Epithelial cell of proximal tubule (primary cell): ENCODE measurements at regions not wholly inside any gene's neighbourhood (a gene's known extent, or its start where the extent isn't known, plus 50 kb on each side); places are given as distances from the start of the nearest gene placed in this dataset.

Experiments
- DNase-seq: peaks from one replicate; pipeline ENCODE4 v3.0.0-alpha.2; 2011; ENCODE audit warnings: low read depth
- H3K4me3 ChIP-seq: 2 replicates; pipeline ENCODE4 v1.5.1; 2011; ENCODE audit warnings: low read depth, mild to moderate bottlenecking, low read length
- CTCF ChIP-seq: conservative IDR thresholded peaks from 2 replicates; pipeline ENCODE4 v1.5.1; 2012; ENCODE audit warnings: low read depth, mild to moderate bottlenecking, low read length

DNA sequence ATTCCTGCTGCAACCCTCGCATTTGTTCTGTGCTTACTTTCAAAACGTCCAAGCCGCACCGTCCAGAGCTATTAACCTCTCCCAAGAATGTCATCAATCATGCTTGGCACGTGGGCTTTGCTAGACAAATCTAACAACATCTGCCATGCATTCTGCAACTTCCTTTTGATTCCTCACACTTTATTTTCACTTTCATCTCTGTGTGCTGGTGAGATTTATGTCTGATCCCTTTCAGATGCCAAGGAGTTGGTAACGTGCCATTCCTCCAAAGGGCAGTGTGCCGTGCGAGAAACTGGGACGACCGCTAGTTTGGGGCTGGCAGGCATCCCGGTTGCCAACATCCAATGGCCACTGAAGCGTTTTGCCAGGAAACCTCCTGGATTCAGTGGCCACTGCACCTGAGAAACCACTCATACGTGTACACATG lies 230.0 kb upstream of the PARD3B start:
- no peak for TF ChIP-seq CTCF
- H3K4me3 ChIP-seq = peak overlapping the region; percentile 33
- peak; percentile 44 for DNase-seq

DNA sequence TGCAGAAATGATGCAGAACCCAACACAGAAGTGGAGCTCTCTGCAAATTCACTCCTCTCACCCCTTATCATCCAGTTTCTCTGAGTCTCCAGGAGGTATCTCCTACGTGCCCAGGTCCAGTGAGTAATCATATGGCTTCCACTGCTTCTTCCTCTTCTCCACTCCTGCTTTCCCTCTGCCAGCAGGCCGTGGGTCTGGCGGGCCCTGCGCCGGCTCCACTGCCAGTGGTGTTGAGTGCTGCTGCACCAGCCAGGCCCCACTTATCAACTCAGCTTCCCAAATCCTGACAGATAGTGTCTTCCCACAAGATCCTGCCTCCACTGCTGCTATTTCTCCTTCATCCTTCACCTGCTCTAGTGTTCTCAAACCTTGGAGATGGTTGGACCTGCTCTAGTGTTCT lies 227.6 kb upstream of the PARD3B start:
- TF ChIP-seq CTCF = no peak
- DNase-seq = no peak
- no peak overlapping the region for H3K4me3 ChIP-seq

GRCh38 chr2:204321027-204321800 lies 224.1 kb upstream of the PARD3B start:
- no peak overlapping the region for H3K4me3 ChIP-seq
- DNase-seq = no peak
- TF ChIP-seq CTCF = no peak

- no peak for DNase-seq
- TF ChIP-seq CTCF = no peak
- no peak overlapping the region for H3K4me3 ChIP-seq
These were observed 223.1 kb upstream of the PARD3B start for GRCh38 chr2:204321910-204322751.

GRCh38 chr2:204325468-204325867 lies 219.8 kb upstream of the PARD3B start:
- peak; percentile 95 for TF ChIP-seq CTCF
- peak; percentile 45 for DNase-seq
- no peak overlapping the region for H3K4me3 ChIP-seq

DNA sequence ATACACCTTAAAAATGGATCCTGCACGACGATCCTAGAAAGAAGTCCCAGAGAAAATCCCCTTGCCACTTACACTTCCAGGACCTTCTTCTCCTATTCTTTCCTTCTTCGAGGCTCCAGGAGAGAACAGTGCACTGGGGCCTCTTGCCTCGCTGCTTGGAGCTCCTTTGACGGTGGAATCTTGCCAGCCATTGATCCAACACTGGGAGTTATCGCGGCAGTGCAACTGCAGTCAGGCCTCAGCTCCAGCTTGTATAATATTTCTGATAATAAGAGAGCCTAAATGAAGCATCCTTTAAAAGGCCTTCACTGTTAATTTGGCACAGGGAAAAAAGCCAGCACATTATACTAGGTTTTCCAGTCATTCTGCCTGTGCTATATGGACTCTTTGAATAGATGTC lies 216.9 kb upstream of the PARD3B start:
- H3K4me3 ChIP-seq = no peak overlapping the region
- no peak for TF ChIP-seq CTCF
- DNase-seq = no peak

DNA sequence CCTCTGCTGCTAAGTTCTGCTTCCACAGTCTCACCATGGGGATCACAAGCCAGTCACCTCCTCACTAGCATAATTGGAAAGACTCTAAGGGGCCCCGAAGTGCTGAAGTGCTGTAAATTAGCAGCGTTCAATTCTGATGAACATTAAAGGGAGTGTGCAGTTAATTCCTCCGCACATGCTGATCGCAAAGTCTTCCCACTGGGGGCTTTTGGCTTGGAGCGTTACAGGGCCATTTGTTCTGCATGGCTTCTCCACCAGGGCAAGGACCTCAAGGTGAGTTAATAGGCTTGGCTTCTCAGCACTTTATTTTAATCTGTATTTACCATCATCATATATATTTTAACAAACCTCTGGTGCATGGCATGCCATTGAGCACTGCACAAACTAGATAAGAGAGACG lies 216.3 kb upstream of the PARD3B start:
- TF ChIP-seq CTCF = no peak
- H3K4me3 ChIP-seq = no peak overlapping the region
- DNase-seq = no peak
